Right cardiac atrium (tissue), 5 donors: ENCODE measurements at regions not wholly inside any gene's neighbourhood (a gene's known extent, or its start where the extent isn't known, plus 50 kb on each side); places are given as distances from the start of the nearest gene placed in this dataset.

ENCODE experiments used
- ATAC-seq, 2 donors: fragments of 200-7000 bp; cut with Tn5 transposase; one replicate each; pipeline versions ENCODE4 v1.8.0 to v1.9.1; 2020; ENCODE audit warnings: moderate library complexity in 2 of 2, mild to moderate bottlenecking in 1 of 2
- DNase-seq, 3 donors: peaks; one replicate each; pipeline ENCODE4 v3.0.0-alpha.2; 2020
- H3K27ac ChIP-seq: one replicate; pipeline ENCODE4 v1.5.1; 2013; ENCODE audit warnings: mild to moderate bottlenecking, low read length, control low read depth, moderate library complexity
- H3K27me3 ChIP-seq: one replicate; pipeline ENCODE4 v1.6.1; 2013; ENCODE audit not compliant: control insufficient read depth, insufficient read depth
- H3K4me1 ChIP-seq: one replicate; pipeline ENCODE4 v1.6.1; 2013; ENCODE audit warnings: low read length; ENCODE audit not compliant: control insufficient read depth, insufficient read depth
- H3K4me3 ChIP-seq: one replicate; pipeline ENCODE4 v1.5.1; 2013; ENCODE audit warnings: low read length, control low read depth
- H3K9me3 ChIP-seq: one replicate; pipeline ENCODE4 v1.6.1; 2013; ENCODE audit warnings: low read length; ENCODE audit not compliant: control insufficient read depth
- WGBS: extraction: QIAGEN DNeasy Blood & Tissue Kit; methylation state at CpG from one replicate; pipeline ENCODE4 v1.1.7; 2013; 5-methylcytosine and 5-hydroxymethylcytosine counted together
- intact Hi-C, 4 donors: fragments of 100-400 bp; cut with DNase I; formaldehyde crosslinking; loops; one replicate each; pipeline versions ENCODE4 v1.11.0 to v1.14.0; 2022 to 2023
- donor health status: healthy with polysubstance abuse.
- donor health status: DM: no; HTN: yes; CAD: no.
- donor health status: DM: no; HTN: no; CAD: no.
- donor health status: DM: no; HTN: yes; CAD: no; lungs with severe emphysema.
- donor health status: DM: yes; HTN: yes; CAD: no.

- Histone ChIP-seq H3K27ac (no peak overlapping the region), H3K4me1 (no peaks in the 10 kb centered on the region), H3K4me3 (no peak overlapping the region), H3K27me3 (no peaks in the 10 kb centered on the region), H3K9me3 (no peaks in the 10 kb centered on the region)
- intact Hi-C loops, result no loop called here
- WGBS, result 76% methylated on average over 1 of the region's 1 CpG
- no peak for DNase-seq
- ATAC-seq, result no peak
Measured at GRCh38 chrX:14173873-14174272, 144.2 kb upstream of the GEMIN8 start.

- no peaks in the 10 kb centered on the region for H3K4me1 ChIP-seq
- WGBS, result 80% methylated on average over 1 of the region's 1 CpG
- no peaks in the 10 kb centered on the region for H3K9me3 ChIP-seq
- H3K4me3 ChIP-seq, result no peak overlapping the region
- no peak for ATAC-seq
- DNase-seq, result no peak
- no peaks in the 10 kb centered on the region for H3K27me3 ChIP-seq
- intact Hi-C loops, result no loop called here
- no peak overlapping the region for H3K27ac ChIP-seq
Measured at GRCh38 chrX:14164828-14165227, 135.1 kb upstream of the GEMIN8 start.

- DNase-seq (no peak), ATAC-seq (no peak)
- no peaks in the 10 kb centered on the region for H3K4me1 ChIP-seq
- intact Hi-C loops, result no loop called here
- no peaks in the 10 kb centered on the region for H3K9me3 ChIP-seq
- 57% methylated on average over 4 of the region's 4 CpGs for WGBS
- no peak overlapping the region for H3K4me3 ChIP-seq
- H3K27me3 ChIP-seq, result no peaks in the 10 kb centered on the region
- no peak overlapping the region for H3K27ac ChIP-seq
Measured at GRCh38 chrX:14125462-14125861, 95.8 kb upstream of the GEMIN8 start.

GRCh38 chrX:14124562-14124961, 94.9 kb upstream of the GEMIN8 start:
- H3K27me3 ChIP-seq, result no peaks in the 10 kb centered on the region
- no peak overlapping the region for H3K27ac ChIP-seq
- no peak for ATAC-seq
- intact Hi-C loops, result no loop called here
- WGBS, result 67% methylated on average over 5 of the region's 5 CpGs
- H3K4me1 ChIP-seq, result no peaks in the 10 kb centered on the region
- DNase-seq, result no peak
- H3K4me3 ChIP-seq, result no peak overlapping the region
- no peaks in the 10 kb centered on the region for H3K9me3 ChIP-seq

- ATAC-seq, result peak in 1 of 2 donors; percentile 59
- Histone ChIP-seq H3K27ac (no peak overlapping the region), H3K9me3 (no peaks in the 10 kb centered on the region), H3K4me3 (no peak overlapping the region), H3K27me3 (no peaks in the 10 kb centered on the region), H3K4me1 (no peaks in the 10 kb centered on the region)
- intact Hi-C loops, result loop anchor here in 2 of 4 donors (10.0 kb wide), 1 partner anchor 1049 kb away; no protein-coding TSS in a partner anchor
- peak; percentile 19 to 40 (median 20) for DNase-seq
- 19% methylated on average over 13 of the region's 13 CpGs for WGBS
Measured at GRCh38 chrX:14095702-14096101, 66.0 kb upstream of the GEMIN8 start.

- Histone ChIP-seq H3K9me3 (no peaks in the 10 kb centered on the region), H3K4me1 (no peaks in the 10 kb centered on the region), H3K27ac (no peak overlapping the region), H3K27me3 (no peaks in the 10 kb centered on the region), H3K4me3 (no peak overlapping the region)
- intact Hi-C loops, result loop anchor here in 2 of 4 donors (10.0 kb wide), 1 partner anchor 1051 kb away; no protein-coding TSS in a partner anchor
- ATAC-seq (no peak), DNase-seq (no peak)
- WGBS, result 47% methylated on average over 2 of the region's 2 CpGs
Measured at GRCh38 chrX:14094191-14094590, 64.5 kb upstream of the GEMIN8 start.

GRCh38 chrX:14084466-14084865, 54.8 kb upstream of the GEMIN8 start:
- Histone ChIP-seq H3K27me3 (no peaks in the 10 kb centered on the region), H3K9me3 (no peaks in the 10 kb centered on the region), H3K27ac (no peak overlapping the region), H3K4me1 (no peaks in the 10 kb centered on the region), H3K4me3 (no peak overlapping the region)
- 83% methylated on average over 1 of the region's 1 CpG for WGBS
- no peak for ATAC-seq
- no peak for DNase-seq
- intact Hi-C loops, result no loop called here

GRCh38 chrX:14083783-14084182, 54.1 kb upstream of the GEMIN8 start:
- Histone ChIP-seq H3K9me3 (no peaks in the 10 kb centered on the region), H3K27me3 (no peaks in the 10 kb centered on the region), H3K4me1 (no peaks in the 10 kb centered on the region), H3K4me3 (no peak overlapping the region), H3K27ac (no peak overlapping the region)
- no peak for ATAC-seq
- intact Hi-C loops, result no loop called here
- DNase-seq, result no peak

GRCh38 chrX:14079891-14080430, 50.3 kb upstream of the GEMIN8 start:
- H3K27me3 ChIP-seq, result no peaks in the 10 kb centered on the region
- WGBS, result 85% methylated on average over 2 of the region's 2 CpGs
- no peak for ATAC-seq

More at GRCh38 chrX:14079891-14080430, 50.3 kb upstream of the GEMIN8 start:
- H3K4me3 ChIP-seq, result no peak overlapping the region
- no peaks in the 10 kb centered on the region for H3K9me3 ChIP-seq
- H3K4me1 ChIP-seq, result no peaks in the 10 kb centered on the region
- H3K27ac ChIP-seq, result no peak overlapping the region
- DNase-seq, result no peak
- intact Hi-C loops, result no loop called here
